Neural cell (in vitro differentiated cells): ENCODE measurements at regions not wholly inside any gene's neighbourhood (a gene's known extent, or its start where the extent isn't known, plus 50 kb on each side); places are given as distances from the start of the nearest gene placed in this dataset.
"Not testable (repeated sequence)": the region's sequence is repeated elsewhere in the genome, so short reads cannot be mapped to it uniquely, and the experiment has no call there.

ENCODE experiments used
- H2AFZ ChIP-seq: fragments of 200-600, 300-800 bp; sonication (generic), shearing (Covaris generic); 2 replicates; pipeline ENCODE4 v1.6.0; 2014; ENCODE audit warnings: low read depth, mild to moderate bottlenecking, antibody characterized with exemption, low read length, moderate library complexity
- H3F3A ChIP-seq: fragments of 200-600 bp; shearing (Covaris generic); 2 replicates; pipeline ENCODE4 v1.6.1; 2016; ENCODE audit warnings: mild to moderate bottlenecking, moderate library complexity, mixed read lengths, antibody characterized with exemption, low read length; ENCODE audit not compliant: insufficient read depth, poor library complexity, severe bottlenecking
- H3K27ac ChIP-seq: fragments of 200-600, 300-800 bp; sonication (generic), shearing (Covaris generic); 2 replicates; pipeline ENCODE4 v1.5.1; 2014; ENCODE audit warnings: mild to moderate bottlenecking, low read length, moderate library complexity
- H3K27me3 ChIP-seq: fragments of 300-800, 200-600 bp; sonication (generic), shearing (Covaris generic); 2 replicates; pipeline ENCODE4 v1.6.0; 2014; ENCODE audit warnings: mild to moderate bottlenecking, low read depth, low read length, moderate library complexity; ENCODE audit not compliant: insufficient read depth
- H3K36me3 ChIP-seq: fragments of 300-800, 200-600 bp; sonication (generic), shearing (Covaris generic); 2 replicates; pipeline ENCODE4 v1.5.1; 2014; ENCODE audit warnings: mild to moderate bottlenecking, antibody characterized with exemption, low read length, moderate library complexity; ENCODE audit not compliant: insufficient read depth
- H3K4me2 ChIP-seq: fragments of 300-800, 200-600 bp; sonication (generic), shearing (Covaris generic); 2 replicates; pipeline ENCODE4 v1.6.0; 2014; ENCODE audit warnings: mild to moderate bottlenecking, low read length
- H3K4me3 ChIP-seq: fragments of 300-800, 200-600 bp; sonication (generic), shearing (Covaris generic); 2 replicates; pipeline ENCODE4 v1.5.1; 2014; ENCODE audit warnings: mild to moderate bottlenecking, low read length, moderate library complexity
- H3K79me2 ChIP-seq: fragments of 200-600 bp; shearing (Covaris generic); replicated peaks from 2 replicates; pipeline ENCODE4 v1.6.0; 2014; ENCODE audit warnings: mild to moderate bottlenecking, low read length, moderate library complexity; ENCODE audit not compliant: insufficient read depth
- H3K9ac ChIP-seq: fragments of 300-800, 200-600 bp; sonication (generic), shearing (Covaris generic); 2 replicates; pipeline ENCODE4 v1.6.1; 2016; ENCODE audit warnings: mild to moderate bottlenecking, low read length, mixed read lengths
- H3K9me2 ChIP-seq: fragments of 200-600 bp; shearing (Covaris generic); 2 replicates; pipeline ENCODE4 v1.6.1; 2016; ENCODE audit warnings: mild to moderate bottlenecking, low read length, mixed read lengths; ENCODE audit not compliant: insufficient read depth
- H3K9me3 ChIP-seq: fragments of 200-600, 300-800 bp; sonication (generic), shearing (Covaris generic); 2 replicates; pipeline ENCODE4 v1.6.1; 2016; ENCODE audit warnings: mild to moderate bottlenecking, mixed run types, low read length, moderate library complexity, mixed read lengths
- H4K20me1 ChIP-seq: fragments of 200-600 bp; shearing (Covaris generic); 2 replicates; pipeline ENCODE4 v1.6.1; 2016; ENCODE audit warnings: mild to moderate bottlenecking, mixed run types; ENCODE audit not compliant: insufficient read depth
- EP300 ChIP-seq: fragments of 450-650 bp; conservative IDR thresholded peaks from 2 replicates; pipeline ENCODE4 v1.6.1; 2014; ENCODE audit warnings: antibody characterized with exemption, mild to moderate bottlenecking, moderate library complexity; ENCODE audit not compliant: poor library complexity, severe bottlenecking
- EZH2 ChIP-seq: fragments of 200-600, 300-800 bp; shearing (Covaris generic), sonication (generic); IDR thresholded peaks from 2 replicates; pipeline ENCODE4 v1.6.1; 2014; ENCODE audit warnings: antibody characterized with exemption, low read length, borderline replicate concordance, mild to moderate bottlenecking; ENCODE audit not compliant: insufficient read depth, poor library complexity, severe bottlenecking
- MXI1 ChIP-seq: fragments of 450-650 bp; conservative IDR thresholded peaks from 2 replicates; pipeline ENCODE4 v1.6.1; 2014; ENCODE audit warnings: antibody characterized with exemption, mild to moderate bottlenecking; ENCODE audit not compliant: poor library complexity, severe bottlenecking
- POLR2AphosphoS5 ChIP-seq: IDR thresholded peaks from 2 replicates; pipeline ENCODE4 v1.6.1; 2012
- RAD21 ChIP-seq: fragments of 450-650 bp; conservative IDR thresholded peaks from 2 replicates; pipeline ENCODE4 v1.6.1; 2014; ENCODE audit warnings: antibody characterized with exemption, mild to moderate bottlenecking, moderate library complexity
- SMC3 ChIP-seq: fragments of 450-650 bp; conservative IDR thresholded peaks from 2 replicates; pipeline ENCODE4 v1.6.1; 2014; ENCODE audit warnings: antibody characterized with exemption, mild to moderate bottlenecking, moderate library complexity; ENCODE audit not compliant: poor library complexity
- TAF1 ChIP-seq: IDR thresholded peaks from 2 replicates; pipeline ENCODE4 v1.6.1; 2012; ENCODE audit warnings: low read depth
- TF ChIP-seq, protein P1 (sequence below): IDR thresholded peaks from 2 replicates; pipeline ENCODE4 v1.6.1; 2012; ENCODE audit warnings: borderline replicate concordance
- TF ChIP-seq, protein P2 (sequence below): fragments of 450-650 bp; IDR thresholded peaks from 2 replicates; pipeline ENCODE4 v1.5.1; 2014; ENCODE audit warnings: antibody characterized with exemption, mild to moderate bottlenecking, moderate library complexity; ENCODE audit not compliant: poor library complexity, severe bottlenecking

DNA sequence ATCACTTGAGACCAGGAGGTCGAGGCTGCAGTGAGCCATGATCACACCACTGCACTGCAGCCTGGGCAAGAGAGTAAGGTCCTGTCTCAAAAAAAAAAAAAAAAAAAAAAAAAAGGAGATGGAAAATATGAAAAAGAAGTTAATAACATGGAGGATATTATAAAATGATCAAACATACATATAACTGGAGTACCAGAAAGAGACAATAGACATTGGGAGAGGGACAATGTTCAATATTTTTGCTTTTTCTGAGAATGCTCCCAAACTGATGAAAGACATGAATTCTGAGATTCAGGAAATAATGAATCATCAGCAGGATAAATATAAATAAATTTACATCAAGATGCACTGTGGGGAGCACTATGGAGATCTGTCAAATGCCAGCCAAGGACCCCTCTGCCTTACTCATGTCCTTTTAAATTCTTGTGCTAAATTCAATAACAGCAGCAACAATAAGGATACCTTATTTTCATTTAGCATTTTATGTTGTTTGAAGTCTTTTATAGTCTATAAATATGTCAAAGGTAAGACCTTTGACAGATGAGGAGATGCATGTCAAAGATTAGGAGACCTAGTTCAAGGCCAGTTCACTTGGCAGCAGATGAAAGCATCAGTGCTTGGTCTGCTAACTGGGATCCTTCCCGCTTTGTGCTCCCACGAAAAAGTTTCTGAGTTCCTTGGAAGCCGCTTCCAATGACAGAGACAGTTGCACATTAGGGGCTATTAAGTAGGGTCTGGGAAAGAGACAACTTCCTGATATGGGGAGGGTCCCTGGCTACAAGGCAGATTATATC, 97.7 kb downstream of the TLR5 start:
- no peak overlapping the region for H3K27ac ChIP-seq
- H3K4me3 ChIP-seq: no peak overlapping the region
- no peaks in the 10 kb centered on the region for H4K20me1 ChIP-seq
- H3K27me3 ChIP-seq: no peaks in the 10 kb centered on the region
- H2AFZ ChIP-seq: no peak overlapping the region
- H3K79me2 ChIP-seq: no peaks in the 10 kb centered on the region
- H3K36me3 ChIP-seq: no peaks in the 10 kb centered on the region
- no peaks in the 10 kb centered on the region for H3F3A ChIP-seq
- H3K9me3 ChIP-seq: no peaks in the 10 kb centered on the region
- TF ChIP-seq EP300 (no peak), POLR2AphosphoS5 (no peak), RAD21 (no peak), EZH2 (no peak), MXI1 (no peak), SMC3 (no peak), TAF1 (no peak)
- TF ChIP-seq, protein P1, sequence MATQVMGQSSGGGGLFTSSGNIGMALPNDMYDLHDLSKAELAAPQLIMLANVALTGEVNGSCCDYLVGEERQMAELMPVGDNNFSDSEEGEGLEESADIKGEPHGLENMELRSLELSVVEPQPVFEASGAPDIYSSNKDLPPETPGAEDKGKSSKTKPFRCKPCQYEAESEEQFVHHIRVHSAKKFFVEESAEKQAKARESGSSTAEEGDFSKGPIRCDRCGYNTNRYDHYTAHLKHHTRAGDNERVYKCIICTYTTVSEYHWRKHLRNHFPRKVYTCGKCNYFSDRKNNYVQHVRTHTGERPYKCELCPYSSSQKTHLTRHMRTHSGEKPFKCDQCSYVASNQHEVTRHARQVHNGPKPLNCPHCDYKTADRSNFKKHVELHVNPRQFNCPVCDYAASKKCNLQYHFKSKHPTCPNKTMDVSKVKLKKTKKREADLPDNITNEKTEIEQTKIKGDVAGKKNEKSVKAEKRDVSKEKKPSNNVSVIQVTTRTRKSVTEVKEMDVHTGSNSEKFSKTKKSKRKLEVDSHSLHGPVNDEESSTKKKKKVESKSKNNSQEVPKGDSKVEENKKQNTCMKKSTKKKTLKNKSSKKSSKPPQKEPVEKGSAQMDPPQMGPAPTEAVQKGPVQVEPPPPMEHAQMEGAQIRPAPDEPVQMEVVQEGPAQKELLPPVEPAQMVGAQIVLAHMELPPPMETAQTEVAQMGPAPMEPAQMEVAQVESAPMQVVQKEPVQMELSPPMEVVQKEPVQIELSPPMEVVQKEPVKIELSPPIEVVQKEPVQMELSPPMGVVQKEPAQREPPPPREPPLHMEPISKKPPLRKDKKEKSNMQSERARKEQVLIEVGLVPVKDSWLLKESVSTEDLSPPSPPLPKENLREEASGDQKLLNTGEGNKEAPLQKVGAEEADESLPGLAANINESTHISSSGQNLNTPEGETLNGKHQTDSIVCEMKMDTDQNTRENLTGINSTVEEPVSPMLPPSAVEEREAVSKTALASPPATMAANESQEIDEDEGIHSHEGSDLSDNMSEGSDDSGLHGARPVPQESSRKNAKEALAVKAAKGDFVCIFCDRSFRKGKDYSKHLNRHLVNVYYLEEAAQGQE: no peak
- TF ChIP-seq, protein P2, sequence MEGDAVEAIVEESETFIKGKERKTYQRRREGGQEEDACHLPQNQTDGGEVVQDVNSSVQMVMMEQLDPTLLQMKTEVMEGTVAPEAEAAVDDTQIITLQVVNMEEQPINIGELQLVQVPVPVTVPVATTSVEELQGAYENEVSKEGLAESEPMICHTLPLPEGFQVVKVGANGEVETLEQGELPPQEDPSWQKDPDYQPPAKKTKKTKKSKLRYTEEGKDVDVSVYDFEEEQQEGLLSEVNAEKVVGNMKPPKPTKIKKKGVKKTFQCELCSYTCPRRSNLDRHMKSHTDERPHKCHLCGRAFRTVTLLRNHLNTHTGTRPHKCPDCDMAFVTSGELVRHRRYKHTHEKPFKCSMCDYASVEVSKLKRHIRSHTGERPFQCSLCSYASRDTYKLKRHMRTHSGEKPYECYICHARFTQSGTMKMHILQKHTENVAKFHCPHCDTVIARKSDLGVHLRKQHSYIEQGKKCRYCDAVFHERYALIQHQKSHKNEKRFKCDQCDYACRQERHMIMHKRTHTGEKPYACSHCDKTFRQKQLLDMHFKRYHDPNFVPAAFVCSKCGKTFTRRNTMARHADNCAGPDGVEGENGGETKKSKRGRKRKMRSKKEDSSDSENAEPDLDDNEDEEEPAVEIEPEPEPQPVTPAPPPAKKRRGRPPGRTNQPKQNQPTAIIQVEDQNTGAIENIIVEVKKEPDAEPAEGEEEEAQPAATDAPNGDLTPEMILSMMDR: no peak
- no peak overlapping the region for H3K4me2 ChIP-seq
- H3K9ac ChIP-seq: no peak overlapping the region
- no peaks in the 10 kb centered on the region for H3K9me2 ChIP-seq

DNA sequence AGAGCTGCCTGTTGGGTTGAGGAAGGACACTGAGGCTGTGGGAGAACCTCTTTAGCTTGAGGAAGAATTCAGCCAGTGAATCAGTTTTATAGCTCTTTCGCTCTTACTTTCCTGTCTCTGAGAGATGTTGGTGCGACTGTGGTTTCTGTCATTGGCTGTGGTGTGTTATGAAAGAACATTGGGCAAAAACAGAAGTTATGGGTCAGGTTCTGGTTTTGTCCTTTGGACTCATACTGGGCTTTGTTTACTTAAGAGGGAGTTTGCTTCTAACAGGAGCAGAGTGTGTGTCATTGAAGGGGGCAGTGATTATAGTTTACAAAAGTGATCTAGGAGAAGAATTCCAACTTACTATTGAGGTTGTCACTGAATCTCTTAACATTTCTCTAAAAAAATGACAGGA, 97.0 kb downstream of the TLR5 start:
- Histone ChIP-seq H3K36me3 (no peaks in the 10 kb centered on the region), H3K27me3 (no peaks in the 10 kb centered on the region), H4K20me1 (no peaks in the 10 kb centered on the region), H3K9me2 (no peaks in the 10 kb centered on the region), H3K4me3 (no peak overlapping the region), H3K27ac (no peak overlapping the region), H3K9me3 (no peaks in the 10 kb centered on the region), H3K9ac (no peak overlapping the region), H2AFZ (no peak overlapping the region), H3K79me2 (no peaks in the 10 kb centered on the region), H3F3A (no peaks in the 10 kb centered on the region), H3K4me2 (no peak overlapping the region)
- TF ChIP-seq EZH2 (no peak), SMC3 (no peak), POLR2AphosphoS5 (no peak), RAD21 (no peak), TAF1 (no peak), MXI1 (no peak)
- TF ChIP-seq, protein P2: no peak
- TF ChIP-seq, protein P1: no peak

DNA sequence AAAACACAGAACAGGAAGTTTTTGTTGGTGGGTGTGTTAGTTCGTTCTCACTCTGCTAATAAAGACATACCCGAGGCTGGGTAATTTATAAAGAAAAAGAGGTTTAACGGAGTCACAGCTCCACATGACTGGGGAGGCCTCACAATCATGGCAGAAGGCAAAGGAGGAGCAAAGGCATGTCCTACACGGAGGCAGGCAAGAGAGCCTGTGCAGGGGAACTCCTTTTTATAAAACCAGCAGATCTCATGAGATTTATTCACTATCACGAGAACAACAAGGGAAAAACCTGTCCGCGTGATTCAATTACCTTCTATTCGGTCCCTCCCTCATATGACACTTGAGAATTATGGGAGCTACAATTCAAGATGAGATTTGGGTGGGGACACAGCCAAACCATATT, 96.6 kb downstream of the TLR5 start:
- not testable (repeated sequence) for H3K9ac ChIP-seq, H3K79me2 ChIP-seq, H3K9me2 ChIP-seq, H2AFZ ChIP-seq, H3K36me3 ChIP-seq, H3K9me3 ChIP-seq, H3K27ac ChIP-seq, H3K4me2 ChIP-seq, H3F3A ChIP-seq, H3K4me3 ChIP-seq, H3K27me3 ChIP-seq, H4K20me1 ChIP-seq
